Vagina (tissue), 2 donors: ENCODE measurements at regions not wholly inside any gene's neighbourhood (a gene's known extent, or its start where the extent isn't known, plus 50 kb on each side); places are given as distances from the start of the nearest gene placed in this dataset.

ENCODE experiments used
- POLR2A ChIP-seq, 2 donors: fragments of 450-650 bp; IDR thresholded peaks; one replicate each; pipeline ENCODE4 v1.6.1; 2017; ENCODE audit warnings: antibody characterized with exemption in 2 of 2, mild to moderate bottlenecking in 2 of 2, moderate library complexity in 2 of 2
- POLR2AphosphoS5 ChIP-seq, 2 donors: sonication (generic); formaldehyde crosslinking; IDR thresholded peaks; one replicate each; pipeline ENCODE4 v1.9.0; 2017; ENCODE audit warnings: antibody characterized with exemption in 2 of 2, mild to moderate bottlenecking in 2 of 2, low read depth in 1 of 2; ENCODE audit not compliant: insufficient read depth in 1 of 2
- TF ChIP-seq, protein P1 (sequence below), 3 experiments: fragments of 450-650 bp in 2 of 3; fragments of 200-600 bp in 1 of 3; sonication (generic) in 1 of 3; IDR thresholded peaks; one replicate each; pipeline ENCODE4 v1.5.1; 2017 to 2019; ENCODE audit warnings: antibody characterized with exemption in 3 of 3, mild to moderate bottlenecking in 2 of 3, moderate library complexity in 2 of 3

DNA sequence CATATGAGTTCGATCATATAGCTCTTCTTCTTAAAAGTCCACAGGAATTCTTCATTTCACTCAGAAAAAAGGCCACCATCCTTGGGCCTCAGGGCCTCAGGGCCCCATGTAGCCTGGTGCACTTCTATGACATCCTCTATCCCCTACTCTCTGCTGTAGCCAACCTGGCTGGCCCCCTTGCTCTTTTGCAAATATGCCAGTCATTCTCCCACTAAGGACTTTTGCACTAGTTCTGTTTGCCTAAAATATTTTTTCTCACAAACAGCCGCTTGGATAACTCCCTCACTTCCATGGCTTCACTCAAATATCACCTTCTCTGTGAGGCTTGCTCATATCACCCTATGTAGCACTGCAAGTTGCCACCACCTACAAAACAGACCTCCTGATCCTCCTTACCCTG, 604.7 kb upstream of the JAG1 start:
- TF ChIP-seq, protein P1, sequence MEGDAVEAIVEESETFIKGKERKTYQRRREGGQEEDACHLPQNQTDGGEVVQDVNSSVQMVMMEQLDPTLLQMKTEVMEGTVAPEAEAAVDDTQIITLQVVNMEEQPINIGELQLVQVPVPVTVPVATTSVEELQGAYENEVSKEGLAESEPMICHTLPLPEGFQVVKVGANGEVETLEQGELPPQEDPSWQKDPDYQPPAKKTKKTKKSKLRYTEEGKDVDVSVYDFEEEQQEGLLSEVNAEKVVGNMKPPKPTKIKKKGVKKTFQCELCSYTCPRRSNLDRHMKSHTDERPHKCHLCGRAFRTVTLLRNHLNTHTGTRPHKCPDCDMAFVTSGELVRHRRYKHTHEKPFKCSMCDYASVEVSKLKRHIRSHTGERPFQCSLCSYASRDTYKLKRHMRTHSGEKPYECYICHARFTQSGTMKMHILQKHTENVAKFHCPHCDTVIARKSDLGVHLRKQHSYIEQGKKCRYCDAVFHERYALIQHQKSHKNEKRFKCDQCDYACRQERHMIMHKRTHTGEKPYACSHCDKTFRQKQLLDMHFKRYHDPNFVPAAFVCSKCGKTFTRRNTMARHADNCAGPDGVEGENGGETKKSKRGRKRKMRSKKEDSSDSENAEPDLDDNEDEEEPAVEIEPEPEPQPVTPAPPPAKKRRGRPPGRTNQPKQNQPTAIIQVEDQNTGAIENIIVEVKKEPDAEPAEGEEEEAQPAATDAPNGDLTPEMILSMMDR (IDR thresholded peaks at IDR 0.05): no peak
- TF ChIP-seq POLR2AphosphoS5 (IDR thresholded peaks at IDR 0.05; ENCODE audit: insufficient read depth in 1 of 2, low read depth in 1 of 2) (no peak), POLR2A (IDR thresholded peaks at IDR 0.05) (no peak)
